GM12878 (cell line): ENCODE measurements at regions not wholly inside any gene's neighbourhood (a gene's known extent, or its start where the extent isn't known, plus 50 kb on each side); places are given as distances from the start of the nearest gene placed in this dataset.
"Not testable (repeated sequence)": the region's sequence is repeated elsewhere in the genome, so short reads cannot be mapped to it uniquely, and the experiment has no call there.

Experiments used
- CBX5 ChIP-seq: sonication (generic); IDR thresholded peaks from 2 replicates; pipeline ENCODE4 v1.6.1; 2016; ENCODE audit warnings: low read depth, moderate library complexity, mild to moderate bottlenecking, inconsistent platforms
- TCF7 ChIP-seq: IDR thresholded peaks from 2 replicates; pipeline ENCODE4 v1.6.1; 2014; ENCODE audit warnings: antibody characterized with exemption, borderline replicate concordance

- TF ChIP-seq TCF7, CBX5: not testable (repeated sequence)
These were observed 203.0 kb upstream of the SPATA31A3 start for GRCh38 chr9:67195357-67195756.
